IMR-90 (cell line): ENCODE measurements at regions not wholly inside any gene's neighbourhood (a gene's known extent, or its start where the extent isn't known, plus 50 kb on each side); places are given as distances from the start of the nearest gene placed in this dataset.

ENCODE experiments used
- CTCF ChIP-seq: conservative IDR thresholded peaks from 2 replicates; pipeline ENCODE4 v1.5.1; 2012; ENCODE audit warnings: mild to moderate bottlenecking, low read depth, low read length, improper control_type of control experiment
- USF2 ChIP-seq: fragments of 150-350 bp; IDR thresholded peaks from 2 replicates; pipeline ENCODE4 v1.6.1; 2017; ENCODE audit warnings: mild to moderate bottlenecking, antibody characterized with exemption, low read length, low read depth

- TF ChIP-seq CTCF (no peak), USF2 (no peak)
Measured at GRCh38 chr2:177129610-177130009, 83.0 kb upstream of the HNRNPA3 start.
